ENCODE measurements at regions not wholly inside any gene's neighbourhood (a gene's known extent, or its start where the extent isn't known, plus 50 kb on each side); places are given as distances from the start of the nearest gene placed in this dataset.

DNA sequence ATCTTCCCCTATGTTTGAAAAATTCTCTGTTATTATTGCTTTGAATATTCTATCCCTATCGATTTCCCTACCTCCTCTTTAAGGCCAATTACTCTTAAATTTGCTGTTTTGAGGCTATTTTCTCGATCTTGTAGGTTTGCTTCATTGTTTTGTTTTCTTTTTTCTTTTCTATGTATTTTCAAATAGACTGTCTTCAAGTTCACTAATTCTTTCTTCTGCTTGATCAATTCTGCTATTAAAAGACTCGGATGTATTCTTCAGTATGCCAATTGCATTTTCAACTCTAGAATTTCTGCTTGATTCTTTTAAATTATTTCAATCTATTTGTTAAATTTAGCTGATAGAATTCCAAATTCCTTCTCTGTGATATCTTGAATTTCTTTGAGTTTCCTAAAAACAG, 144.0 kb upstream of the NANOGP8 start:
- ChIA-PET POLR2A (no interaction called here), CTCF (no interaction called here)
- Histone ChIP-seq H3K79me2 (ENCODE audit: control insufficient read depth, insufficient read depth, low read length) (no peaks in the 10 kb centered on the region), H4K20me1 (replicated peaks; ENCODE audit: control insufficient read depth, extremely low read depth, insufficient read depth, low read length) (no peaks in the 10 kb centered on the region), H3K4me3 (replicated peaks in 1 of 3; ENCODE audit: insufficient read depth in 1 of 3, low read depth in 1 of 3, low read length in 3 of 3) (no peak overlapping the region), H3K36me3 (ENCODE audit: control insufficient read depth in 2 of 2, extremely low read depth in 1 of 2, insufficient read depth in 2 of 2, low read length in 2 of 2) (no peaks in the 10 kb centered on the region), H3K27ac (ENCODE audit: insufficient read depth, low read depth, low read length) (no peak overlapping the region), H3K9me3 (replicated peaks; ENCODE audit: control insufficient read depth, insufficient read depth, low read length) (no peaks in the 10 kb centered on the region), H3K9me1 (replicated peaks; ENCODE audit: control insufficient read depth, extremely low read depth, insufficient read depth, low read length) (no peaks in the 10 kb centered on the region), H3K4me1 (ENCODE audit: control insufficient read depth, extremely low read depth, insufficient read depth, low read length) (no peaks in the 10 kb centered on the region), H3K4me2 (ENCODE audit: insufficient read depth, low read length) (no peak overlapping the region), H3K27me3 (ENCODE audit: control insufficient read depth in 2 of 2, insufficient read depth in 2 of 2, low read length in 2 of 2) (no peaks in the 10 kb centered on the region), H2AFZ (ENCODE audit: low read depth, low read length) (no peak overlapping the region), H3K9ac (replicated peaks; ENCODE audit: extremely low read depth, insufficient read depth, low read length) (no peak overlapping the region)
- no TSS peak for BruUV-seq (replicated peaks)
- no peak for FAIRE-seq
- TF ChIP-seq, protein P1, sequence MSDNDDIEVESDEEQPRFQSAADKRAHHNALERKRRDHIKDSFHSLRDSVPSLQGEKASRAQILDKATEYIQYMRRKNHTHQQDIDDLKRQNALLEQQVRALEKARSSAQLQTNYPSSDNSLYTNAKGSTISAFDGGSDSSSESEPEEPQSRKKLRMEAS (IDR thresholded peaks at IDR 0.05; ENCODE audit: insufficient read depth, insufficient read length) = no peak
- no peak for TF ChIP-seq GATA2 (IDR thresholded peaks at IDR 0.05; ENCODE audit: insufficient read depth, insufficient read length, low read depth, low read length)
- no peak for TF ChIP-seq FOS (IDR thresholded peaks at IDR 0.05; ENCODE audit: borderline replicate concordance, insufficient read depth, low read length)
- TF ChIP-seq MYC (IDR thresholded peaks at IDR 0.05; ENCODE audit: low read depth, low read length) = no peak
- TF ChIP-seq CTCF (IDR thresholded peaks at IDR 0.05; ENCODE audit: extremely low read depth in 1 of 2, insufficient read depth in 1 of 2, low read depth in 1 of 2, low read length in 2 of 2) = no peak
- TF ChIP-seq POLR2AphosphoS5 (IDR thresholded peaks at IDR 0.05; ENCODE audit: insufficient read depth, low read depth, low read length) = no peak
- no peak for TF ChIP-seq EZH2 (IDR thresholded peaks at IDR 0.05; ENCODE audit: borderline replicate concordance, low read depth, low read length, severe bottlenecking)
- no peak for TF ChIP-seq POLR2A (IDR thresholded peaks at IDR 0.05; ENCODE audit: low read depth, low read length)
- no peak for TF ChIP-seq JUN (IDR thresholded peaks at IDR 0.05; ENCODE audit: borderline replicate concordance, insufficient read depth, insufficient read length, low read depth)
- intact Hi-C loops (cut with micrococcal nuclease) = no loop called here
- dilution Hi-C loops (cut with MboI; ENCODE audit: extremely low pct_ligation_motif_present, low sequenced_read_pairs) = no loop called here
- DNase-seq (ENCODE audit: low read depth, low spot score) = no peak

All from endothelial cell of umbilical vein (primary cell).